ENCODE measurements at regions not wholly inside any gene's neighbourhood (a gene's known extent, or its start where the extent isn't known, plus 50 kb on each side); places are given as distances from the start of the nearest gene placed in this dataset.

GRCh38 chr4:14701896-14702295 lies 300.4 kb upstream of the CPEB2 start:
- Histone ChIP-seq H3K27me3 (ENCODE audit: insufficient read depth) (no peaks in the 10 kb centered on the region), H4K20me1 (ENCODE audit: insufficient read depth) (no peaks in the 10 kb centered on the region), H3F3A (replicated peaks; ENCODE audit: insufficient read depth) (no peaks in the 10 kb centered on the region), H3K36me3 (replicated peaks in 1 of 2; ENCODE audit: control insufficient read depth in 1 of 2, insufficient read depth in 2 of 2, low read length in 1 of 2) (no peaks in the 10 kb centered on the region), H2AFZ (ENCODE audit: low read depth) (no peak overlapping the region), H3K9me3 (no peaks in the 10 kb centered on the region), H3K4me2 (no peak overlapping the region), H3K9me2 (no peaks in the 10 kb centered on the region), H3K4me1 (ENCODE audit: control insufficient read depth in 1 of 2, insufficient read depth in 2 of 2, low read depth in 1 of 2, low read length in 1 of 2) (no peaks in the 10 kb centered on the region; a peak in 1 of 4 replicates), H3K79me2 (ENCODE audit: insufficient read depth) (no peaks in the 10 kb centered on the region), H3K9ac (no peak overlapping the region), H3K27ac (ENCODE audit: low read depth in 2 of 2, low read length in 1 of 2) (no peak overlapping the region), H3K4me3 (ENCODE audit: low read depth in 2 of 2, low read length in 1 of 2) (no peak overlapping the region)
- POLR2A ChIA-PET: no interaction called here
- 50% methylated on average over 1 of the region's 1 CpG for WGBS (ENCODE audit: low lambda C conversion rate)
- no peak for TF ChIP-seq FOXJ3 (CRISPR knock-in tag; IDR thresholded peaks at IDR 0.05)
- no peak for TF ChIP-seq GABPA (IDR thresholded peaks at IDR 0.05; ENCODE audit: low read depth)
- TF ChIP-seq REST (IDR thresholded peaks at IDR 0.05; ENCODE audit: low read depth, low read length): no peak
- no peak for TF ChIP-seq NRF1 (IDR thresholded peaks at IDR 0.05; ENCODE audit: low read depth, low read length)
- TF ChIP-seq FOSL2 (IDR thresholded peaks at IDR 0.05; ENCODE audit: borderline replicate concordance, low read depth): no peak
- DNase-seq: no peak
- CTCF ChIA-PET: no interaction called here

- Histone ChIP-seq H3K9ac (no peak overlapping the region), H3K27me3 (ENCODE audit: insufficient read depth) (no peaks in the 10 kb centered on the region), H3K4me1 (ENCODE audit: control insufficient read depth in 1 of 2, insufficient read depth in 2 of 2, low read depth in 1 of 2, low read length in 1 of 2) (no peaks in the 10 kb centered on the region), H3K4me2 (no peak overlapping the region), H3K79me2 (ENCODE audit: insufficient read depth) (no peaks in the 10 kb centered on the region), H4K20me1 (ENCODE audit: insufficient read depth) (no peaks in the 10 kb centered on the region), H3K9me2 (no peaks in the 10 kb centered on the region), H3F3A (replicated peaks; ENCODE audit: insufficient read depth) (no peaks in the 10 kb centered on the region), H3K27ac (ENCODE audit: low read depth in 2 of 2, low read length in 1 of 2) (no peak overlapping the region), H2AFZ (ENCODE audit: low read depth) (no peak overlapping the region), H3K9me3 (no peaks in the 10 kb centered on the region), H3K4me3 (ENCODE audit: low read depth in 2 of 2, low read length in 1 of 2) (no peak overlapping the region), H3K36me3 (replicated peaks in 1 of 2; ENCODE audit: control insufficient read depth in 1 of 2, insufficient read depth in 2 of 2, low read length in 1 of 2) (no peaks in the 10 kb centered on the region)
- ChIA-PET POLR2A (no interaction called here), CTCF (no interaction called here)
- no peak for DNase-seq
- no peak for TF ChIP-seq TAF1 (IDR thresholded peaks at IDR 0.05; ENCODE audit: borderline replicate concordance, low read depth, low read length)
- TF ChIP-seq IRF3 (IDR thresholded peaks at IDR 0.05; ENCODE audit: low read depth, low read length): no peak
- TF ChIP-seq GATA2 (CRISPR knock-in tag; IDR thresholded peaks at IDR 0.05): no peak
- TF ChIP-seq POLR2AphosphoS5 (IDR thresholded peaks at IDR 0.05; ENCODE audit: low read depth, low read length): no peak
- no peak for TF ChIP-seq RXRA (IDR thresholded peaks at IDR 0.05; ENCODE audit: borderline replicate concordance, low read depth)
- no peak for TF ChIP-seq EP300 (IDR thresholded peaks at IDR 0.05; ENCODE audit: borderline replicate concordance in 1 of 2, low read depth in 1 of 2, low read length in 1 of 2)
- TF ChIP-seq SIN3A (IDR thresholded peaks at IDR 0.05; ENCODE audit: borderline replicate concordance, low read depth, low read length): no peak
- TF ChIP-seq RCOR1 (IDR thresholded peaks at IDR 0.05; ENCODE audit: low read length): no peak
- no peak for TF ChIP-seq TEAD4 (IDR thresholded peaks at IDR 0.05; ENCODE audit: borderline replicate concordance, insufficient read depth)
- TF ChIP-seq PBX3 (IDR thresholded peaks at IDR 0.05): no peak
- TF ChIP-seq REST (IDR thresholded peaks at IDR 0.05; ENCODE audit: low read depth, low read length): no peak
Measured at GRCh38 chr4:14708574-14708973, 293.7 kb upstream of the CPEB2 start.

Measured in SK-N-SH (cell line).